Fibroblast of lung (primary cell): ENCODE measurements at regions not wholly inside any gene's neighbourhood (a gene's known extent, or its start where the extent isn't known, plus 50 kb on each side); places are given as distances from the start of the nearest gene placed in this dataset.

ENCODE experiments used
- DNase-seq, 2 donors: peaks; one replicate each; pipeline versions ENCODE4 v3.0.0 to v3.0.0-alpha.2; 2010; ENCODE audit warnings: low read depth in 2 of 2
- H2AFZ ChIP-seq: 2 replicates; pipeline ENCODE4 v1.5.1; 2012; ENCODE audit warnings: low read length, control low read depth, inconsistent platforms
- H3K27ac ChIP-seq: 2 replicates; pipeline ENCODE4 v1.5.1; 2011; ENCODE audit warnings: low read length, control low read depth; ENCODE audit not compliant: insufficient read depth
- H3K27me3 ChIP-seq: 2 replicates; pipeline ENCODE4 v1.5.1; 2011; ENCODE audit warnings: mild to moderate bottlenecking, low read length; ENCODE audit not compliant: control insufficient read depth, insufficient read depth
- H3K36me3 ChIP-seq: 2 replicates; pipeline ENCODE4 v1.5.1; 2011; ENCODE audit warnings: low read length; ENCODE audit not compliant: control insufficient read depth, insufficient read depth
- H3K4me1 ChIP-seq: 2 replicates; pipeline ENCODE4 v1.5.1; 2011; ENCODE audit warnings: low read length; ENCODE audit not compliant: control insufficient read depth, insufficient read depth; ENCODE audit errors: extremely low read depth
- H3K4me2 ChIP-seq: 2 replicates; pipeline ENCODE4 v1.5.1; 2011; ENCODE audit warnings: low read length, control low read depth; ENCODE audit not compliant: insufficient read depth; ENCODE audit errors: extremely low read depth
- H3K4me3 ChIP-seq, 4 experiments: fragments of 200-600 bp in 1 of 4; sonication (generic) in 1 of 4; replicated peaks in 1 of 4; 2 replicates each; pipeline ENCODE4 v1.5.1; 2011 to 2016; ENCODE audit warnings: low read length in 4 of 4, low read depth in 3 of 4, mild to moderate bottlenecking in 3 of 4, control low read depth in 2 of 4, inconsistent platforms in 1 of 4, mixed read lengths in 1 of 4; ENCODE audit not compliant: insufficient read depth in 1 of 4; ENCODE audit errors: control extremely low read depth in 1 of 4
- H3K79me2 ChIP-seq: 2 replicates; pipeline ENCODE4 v1.5.1; 2012; ENCODE audit warnings: mild to moderate bottlenecking, low read length, inconsistent platforms; ENCODE audit not compliant: control insufficient read depth, insufficient read depth
- H3K9ac ChIP-seq: 2 replicates; pipeline ENCODE4 v1.5.1; 2011; ENCODE audit warnings: mild to moderate bottlenecking, low read length, control low read depth; ENCODE audit not compliant: insufficient read depth
- H3K9me3 ChIP-seq: 2 replicates; pipeline ENCODE4 v1.5.1; 2012; ENCODE audit warnings: low read depth, low read length; ENCODE audit not compliant: control insufficient read depth, insufficient read depth
- H4K20me1 ChIP-seq: 2 replicates; pipeline ENCODE4 v1.5.1; 2011; ENCODE audit warnings: low read length; ENCODE audit not compliant: control insufficient read depth, insufficient read depth; ENCODE audit errors: extremely low read depth
- CTCF ChIP-seq, 2 donors: IDR thresholded peaks in 1 of 2; conservative IDR thresholded peaks in 1 of 2; 1 replicate in 1 of 2; 2 replicates in 1 of 2; pipeline ENCODE4 v1.5.1; 2011 to 2012; ENCODE audit warnings: low read length in 2 of 2, control low read depth in 1 of 2, inconsistent platforms in 1 of 2, low read depth in 1 of 2, mild to moderate bottlenecking in 1 of 2
- EZH2 ChIP-seq: IDR thresholded peaks from 2 replicates; pipeline ENCODE4 v1.5.1; 2012; ENCODE audit warnings: low read length, control low read depth, mild to moderate bottlenecking; ENCODE audit errors: missing control alignments

- H4K20me1 ChIP-seq, result no peaks in the 10 kb centered on the region
- H3K4me2 ChIP-seq, result no peak overlapping the region
- no peak overlapping the region for H3K4me3 ChIP-seq
- no peaks in the 10 kb centered on the region for H3K36me3 ChIP-seq
- DNase-seq, result no peak
- no peaks in the 10 kb centered on the region for H3K9me3 ChIP-seq
- no peaks in the 10 kb centered on the region for H3K79me2 ChIP-seq
- H3K27ac ChIP-seq, result no peak overlapping the region
- TF ChIP-seq EZH2, result no peak
- no peak for TF ChIP-seq CTCF (conservative IDR thresholded peaks at IDR 0.05 in 1 of 2, IDR thresholded peaks at IDR 0.05 in 1 of 2; ENCODE audit: low read depth in 1 of 2, low read length in 2 of 2)
- no peak overlapping the region for H2AFZ ChIP-seq
- no peaks in the 10 kb centered on the region for H3K27me3 ChIP-seq
- no peaks in the 10 kb centered on the region for H3K4me1 ChIP-seq
- H3K9ac ChIP-seq, result no peak overlapping the region
These were observed 475.6 kb downstream of the MAN2A1 start for GRCh38 chr5:110165366-110165765.

GRCh38 chr5:110167384-110167783 lies 477.7 kb downstream of the MAN2A1 start:
- TF ChIP-seq CTCF (conservative IDR thresholded peaks at IDR 0.05 in 1 of 2, IDR thresholded peaks at IDR 0.05 in 1 of 2; ENCODE audit: low read depth in 1 of 2, low read length in 2 of 2) (no peak), EZH2 (no peak)

GRCh38 chr5:110169461-110169860 lies 479.7 kb downstream of the MAN2A1 start:
- no peak overlapping the region for H3K27ac ChIP-seq

More at GRCh38 chr5:110167384-110167783, 477.7 kb downstream of the MAN2A1 start:
- Histone ChIP-seq H4K20me1 (no peaks in the 10 kb centered on the region), H3K27me3 (no peaks in the 10 kb centered on the region), H3K9me3 (no peaks in the 10 kb centered on the region), H3K9ac (no peak overlapping the region), H3K27ac (no peak overlapping the region), H3K36me3 (no peaks in the 10 kb centered on the region), H3K4me3 (no peak overlapping the region), H3K4me1 (no peaks in the 10 kb centered on the region), H3K4me2 (no peak overlapping the region), H3K79me2 (no peaks in the 10 kb centered on the region), H2AFZ (no peak overlapping the region)
- no peak for DNase-seq

More at GRCh38 chr5:110169461-110169860, 479.7 kb downstream of the MAN2A1 start:
- DNase-seq, result no peak
- H3K4me1 ChIP-seq, result no peaks in the 10 kb centered on the region
- H4K20me1 ChIP-seq, result no peaks in the 10 kb centered on the region
- no peak overlapping the region for H3K4me3 ChIP-seq
- no peak overlapping the region for H3K9ac ChIP-seq
- no peaks in the 10 kb centered on the region for H3K9me3 ChIP-seq
- no peak overlapping the region for H2AFZ ChIP-seq
- no peaks in the 10 kb centered on the region for H3K27me3 ChIP-seq
- no peaks in the 10 kb centered on the region for H3K36me3 ChIP-seq
- TF ChIP-seq EZH2 (no peak), CTCF (conservative IDR thresholded peaks at IDR 0.05 in 1 of 2, IDR thresholded peaks at IDR 0.05 in 1 of 2; ENCODE audit: low read depth in 1 of 2, low read length in 2 of 2) (no peak)
- no peak overlapping the region for H3K4me2 ChIP-seq
- H3K79me2 ChIP-seq, result no peaks in the 10 kb centered on the region
